ENCODE measurements at regions not wholly inside any gene's neighbourhood (a gene's known extent, or its start where the extent isn't known, plus 50 kb on each side); places are given as distances from the start of the nearest gene placed in this dataset.
"Not testable (repeated sequence)": the region's sequence is repeated elsewhere in the genome, so short reads cannot be mapped to it uniquely, and the experiment has no call there.

- not testable (repeated sequence) for TF ChIP-seq POLR2A (IDR thresholded peaks at IDR 0.05; ENCODE audit: low read length); GATA1 (IDR thresholded peaks at IDR 0.05; ENCODE audit: low read depth, low read length)
Observed at GRCh38 chr3:110331562-110331961, 740.1 kb upstream of the NECTIN3 start.

Data from erythroblast (primary cell).